ENCODE measurements at regions not wholly inside any gene's neighbourhood (a gene's known extent, or its start where the extent isn't known, plus 50 kb on each side); places are given as distances from the start of the nearest gene placed in this dataset.

GRCh38 chr11:127894316-127894715 is 693.0 kb downstream of the ETS1 start:
- no peak for TF ChIP-seq MYC (IDR thresholded peaks at IDR 0.05; ENCODE audit: low read depth, low read length)
- TF ChIP-seq JUN (IDR thresholded peaks at IDR 0.05; ENCODE audit: borderline replicate concordance, insufficient read depth, insufficient read length, low read depth): no peak
- TF ChIP-seq MAX (IDR thresholded peaks at IDR 0.05; ENCODE audit: insufficient read depth, insufficient read length): no peak
- TF ChIP-seq POLR2AphosphoS5 (IDR thresholded peaks at IDR 0.05; ENCODE audit: insufficient read depth, low read depth, low read length): no peak
- no peak for TF ChIP-seq GATA2 (IDR thresholded peaks at IDR 0.05; ENCODE audit: insufficient read depth, insufficient read length, low read depth, low read length)
- TF ChIP-seq CTCF (IDR thresholded peaks at IDR 0.05; ENCODE audit: extremely low read depth in 1 of 2, insufficient read depth in 1 of 2, low read depth in 1 of 2, low read length in 2 of 2): no peak
- no peak for TF ChIP-seq FOS (IDR thresholded peaks at IDR 0.05; ENCODE audit: borderline replicate concordance, insufficient read depth, low read length)
- TF ChIP-seq EZH2 (IDR thresholded peaks at IDR 0.05; ENCODE audit: borderline replicate concordance, low read depth, low read length, severe bottlenecking): no peak
- no peak for TF ChIP-seq POLR2A (IDR thresholded peaks at IDR 0.05; ENCODE audit: low read depth, low read length)
- Histone ChIP-seq H3K4me2 (ENCODE audit: insufficient read depth, low read length) (no peak overlapping the region), H3K4me3 (replicated peaks in 1 of 3; ENCODE audit: insufficient read depth in 1 of 3, low read depth in 1 of 3, low read length in 3 of 3) (no peak overlapping the region), H3K27ac (ENCODE audit: insufficient read depth, low read depth, low read length) (no peak overlapping the region), H3K36me3 (ENCODE audit: control insufficient read depth in 2 of 2, extremely low read depth in 1 of 2, insufficient read depth in 2 of 2, low read length in 2 of 2) (no peaks in the 10 kb centered on the region), H3K27me3 (ENCODE audit: control insufficient read depth in 2 of 2, insufficient read depth in 2 of 2, low read length in 2 of 2) (no peaks in the 10 kb centered on the region), H3K9me3 (replicated peaks; ENCODE audit: control insufficient read depth, insufficient read depth, low read length) (no peaks in the 10 kb centered on the region), H3K9ac (replicated peaks; ENCODE audit: extremely low read depth, insufficient read depth, low read length) (no peak overlapping the region), H4K20me1 (replicated peaks; ENCODE audit: control insufficient read depth, extremely low read depth, insufficient read depth, low read length) (no peaks in the 10 kb centered on the region), H3K9me1 (replicated peaks; ENCODE audit: control insufficient read depth, extremely low read depth, insufficient read depth, low read length) (no peaks in the 10 kb centered on the region), H3K79me2 (ENCODE audit: control insufficient read depth, insufficient read depth, low read length) (no peaks in the 10 kb centered on the region), H3K4me1 (ENCODE audit: control insufficient read depth, extremely low read depth, insufficient read depth, low read length) (no peaks in the 10 kb centered on the region), H2AFZ (ENCODE audit: low read depth, low read length) (no peak overlapping the region)
- ChIA-PET POLR2A (no interaction called here), CTCF (no interaction called here)
- intact Hi-C loops (cut with micrococcal nuclease) (no loop called here), dilution Hi-C loops (cut with MboI; ENCODE audit: extremely low pct_ligation_motif_present, low sequenced_read_pairs) (no loop called here)
- no peak for DNase-seq (ENCODE audit: low read depth, low spot score)
- FAIRE-seq: no peak
- no TSS peak for BruUV-seq (replicated peaks)

All from endothelial cell of umbilical vein (primary cell).